Transverse colon (tissue), 3 donors: ENCODE measurements at regions not wholly inside any gene's neighbourhood (a gene's known extent, or its start where the extent isn't known, plus 50 kb on each side); places are given as distances from the start of the nearest gene placed in this dataset.

Experiments used
- EP300 ChIP-seq: sonication (generic); formaldehyde crosslinking; IDR thresholded peaks from one replicate; pipeline ENCODE4 v1.6.1; 2017; ENCODE audit warnings: antibody characterized with exemption, low read depth
- POLR2A ChIP-seq: fragments of 450-650 bp; IDR thresholded peaks from one replicate; pipeline ENCODE4 v1.6.1; 2016; ENCODE audit warnings: antibody characterized with exemption, mild to moderate bottlenecking, moderate library complexity
- TF ChIP-seq, protein P1 (sequence below), 5 experiments: fragments of 200-600 bp in 3 of 5; fragments of 450-650 bp in 2 of 5; sonication (generic) in 3 of 5; IDR thresholded peaks; 1 replicate in 2 of 5; 2 replicates in 3 of 5; pipeline ENCODE4 v1.5.1; 2016 to 2017; ENCODE audit warnings: antibody characterized with exemption in 5 of 5, inconsistent platforms in 3 of 5, mild to moderate bottlenecking in 2 of 5, moderate library complexity in 1 of 5

DNA sequence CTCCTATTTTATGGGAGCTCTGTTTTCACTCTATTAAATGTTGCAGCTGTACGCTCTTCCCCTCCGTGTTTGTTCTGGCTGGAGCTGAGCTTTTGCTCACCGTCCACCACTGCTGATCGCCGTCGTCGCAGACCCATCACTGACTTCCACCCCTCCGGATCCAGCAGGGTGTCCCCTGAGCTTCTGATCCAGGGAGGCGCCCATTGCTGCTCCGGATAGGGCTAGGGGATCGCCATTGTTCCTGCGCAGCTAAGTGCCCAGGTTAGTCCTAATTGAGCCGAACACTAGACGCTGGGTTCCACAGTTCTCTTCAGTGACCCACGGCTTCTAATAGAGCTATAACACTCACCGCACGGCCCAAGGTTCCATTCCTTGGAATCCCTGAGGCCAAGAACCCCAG lies 96.2 kb upstream of the PRDM9 start:
- TF ChIP-seq, protein P1, sequence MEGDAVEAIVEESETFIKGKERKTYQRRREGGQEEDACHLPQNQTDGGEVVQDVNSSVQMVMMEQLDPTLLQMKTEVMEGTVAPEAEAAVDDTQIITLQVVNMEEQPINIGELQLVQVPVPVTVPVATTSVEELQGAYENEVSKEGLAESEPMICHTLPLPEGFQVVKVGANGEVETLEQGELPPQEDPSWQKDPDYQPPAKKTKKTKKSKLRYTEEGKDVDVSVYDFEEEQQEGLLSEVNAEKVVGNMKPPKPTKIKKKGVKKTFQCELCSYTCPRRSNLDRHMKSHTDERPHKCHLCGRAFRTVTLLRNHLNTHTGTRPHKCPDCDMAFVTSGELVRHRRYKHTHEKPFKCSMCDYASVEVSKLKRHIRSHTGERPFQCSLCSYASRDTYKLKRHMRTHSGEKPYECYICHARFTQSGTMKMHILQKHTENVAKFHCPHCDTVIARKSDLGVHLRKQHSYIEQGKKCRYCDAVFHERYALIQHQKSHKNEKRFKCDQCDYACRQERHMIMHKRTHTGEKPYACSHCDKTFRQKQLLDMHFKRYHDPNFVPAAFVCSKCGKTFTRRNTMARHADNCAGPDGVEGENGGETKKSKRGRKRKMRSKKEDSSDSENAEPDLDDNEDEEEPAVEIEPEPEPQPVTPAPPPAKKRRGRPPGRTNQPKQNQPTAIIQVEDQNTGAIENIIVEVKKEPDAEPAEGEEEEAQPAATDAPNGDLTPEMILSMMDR (IDR thresholded peaks at IDR 0.05) = no peak
- TF ChIP-seq EP300 = no peak
- no peak for TF ChIP-seq POLR2A
